A549 (cell line): ENCODE measurements at regions not wholly inside any gene's neighbourhood (a gene's known extent, or its start where the extent isn't known, plus 50 kb on each side); places are given as distances from the start of the nearest gene placed in this dataset.

Experiments used
- ATAC-seq, 2 experiments: fragments of 200-7000 bp in 1 of 2; fragments of >200 bp in 1 of 2; cut with Nextera tagmentation in 1 of 2; cut with Tn5 transposase in 1 of 2; 3 replicates each; pipeline versions ENCODE4 v1.8.0 to v1.9.1; 2018 to 2020; ENCODE audit warnings: mild to moderate bottlenecking in 1 of 2, moderate library complexity in 1 of 2
- CTCF ChIA-PET: fragments of 300-600 bp; sonication (Branson Sonifier 250); formaldehyde crosslinking; extraction: SDS; loops from one replicate; lab custom pipeline; 2021; ENCODE audit warnings: antibody characterized with exemption, inconsistent platforms; lab: Yijun Ruan, JAX
- POLR2A ChIA-PET: fragments of 350-600 bp; formaldehyde crosslinking; extraction: SDS; loops from one replicate; lab custom pipeline; 2021; ENCODE audit warnings: antibody characterized with exemption, inconsistent platforms; lab: Yijun Ruan, JAX
- DNase-seq, 2 experiments: peaks; one replicate each; pipeline versions ENCODE4 v3.0.0 to v3.0.0-alpha.2; 2011 to 2016; ENCODE audit warnings: low read depth in 1 of 2, low spot score in 1 of 2
- FAIRE-seq: peaks from 2 replicates; lab custom pipeline; 2011; peaks lifted over from hg19 to GRCh38; lab: Jason Lieb, UNC
- H3K27ac ChIP-seq, 2 experiments: fragments of >200 bp; sonication (Bioruptor Twin); formaldehyde crosslinking; 3 replicates each; pipeline ENCODE4 v1.5.1; 2016 to 2017
- H3K4me1 ChIP-seq: fragments of >200 bp; sonication (Bioruptor Twin); formaldehyde crosslinking; 3 replicates; pipeline ENCODE4 v1.6.1; 2016
- H3K4me2 ChIP-seq: fragments of >200 bp; sonication (Bioruptor Twin); formaldehyde crosslinking; 3 replicates; pipeline ENCODE4 v1.6.1; 2016
- H3K4me3 ChIP-seq: fragments of >200 bp; sonication (Bioruptor Twin); formaldehyde crosslinking; 3 replicates; pipeline ENCODE4 v1.5.1; 2016
- H3K9me3 ChIP-seq: fragments of >200 bp; sonication (Bioruptor Twin); formaldehyde crosslinking; 3 replicates; pipeline ENCODE4 v1.6.1; 2016
- CEBPB ChIP-seq, 2 experiments: fragments of >200 bp in 1 of 2; sonication (Bioruptor Twin) in 1 of 2; formaldehyde crosslinking in 1 of 2; IDR thresholded peaks; 2 replicates each; pipeline ENCODE4 v1.6.1; 2012 to 2016
- EHF ChIP-seq: fragments of 250-450 bp; sonication (Bioruptor Pico); IDR thresholded peaks from 2 replicates; pipeline ENCODE4 v1.5.0; 2020; ENCODE audit warnings: mild to moderate bottlenecking
- FOSB ChIP-seq: fragments of 250-450 bp; sonication (Bioruptor Pico); IDR thresholded peaks from 2 replicates; pipeline ENCODE4 v1.5.0; 2020; ENCODE audit warnings: mild to moderate bottlenecking, moderate library complexity
- FOXS1 ChIP-seq: fragments of 250-450 bp; sonication (Bioruptor Pico); IDR thresholded peaks from 2 replicates; pipeline ENCODE4 v1.5.0; 2020; ENCODE audit warnings: mild to moderate bottlenecking, moderate library complexity
- NFE2L2 ChIP-seq: fragments of 150-350 bp; conservative IDR thresholded peaks from 2 replicates; pipeline ENCODE4 v1.6.1; 2014; ENCODE audit warnings: low read length
- NPAS2 ChIP-seq: fragments of 250-450 bp; sonication (Bioruptor Pico); IDR thresholded peaks from 2 replicates; pipeline ENCODE4 v1.8.0; 2022; ENCODE audit warnings: mild to moderate bottlenecking, moderate library complexity, borderline replicate concordance
- NR3C1 ChIP-seq: fragments of >200 bp; sonication (Bioruptor Twin); formaldehyde crosslinking; IDR thresholded peaks from 3 replicates; pipeline ENCODE4 v1.6.1; 2017
- POLR2AphosphoS2 ChIP-seq: conservative IDR thresholded peaks from 2 replicates; pipeline ENCODE4 v1.6.1; 2012; ENCODE audit warnings: low read length, improper control_type of control experiment, inconsistent platforms
- RAD21 ChIP-seq, 2 experiments: fragments of >200 bp in 1 of 2; sonication (Bioruptor Twin) in 1 of 2; formaldehyde crosslinking in 1 of 2; IDR thresholded peaks in 1 of 2; conservative IDR thresholded peaks in 1 of 2; 2 replicates in 1 of 2; 3 replicates in 1 of 2; pipeline ENCODE4 v1.6.1; 2012 to 2018; ENCODE audit warnings: inconsistent platforms in 1 of 2
- RNF2 ChIP-seq: fragments of 200-600 bp; sonication (generic); IDR thresholded peaks from 2 replicates; pipeline ENCODE4 v1.6.1; 2016; ENCODE audit warnings: low read depth, mild to moderate bottlenecking, antibody characterized with exemption, moderate library complexity, borderline replicate concordance
- SMC3 ChIP-seq: fragments of >200 bp; sonication (Bioruptor Twin); formaldehyde crosslinking; IDR thresholded peaks from 3 replicates; pipeline ENCODE4 v1.6.1; 2018; ENCODE audit warnings: inconsistent platforms
- ZSCAN20 ChIP-seq: fragments of 250-450 bp; sonication (Bioruptor Pico); IDR thresholded peaks from 2 replicates; pipeline ENCODE4 v1.8.0; 2022; ENCODE audit warnings: mild to moderate bottlenecking, moderate library complexity
- WGBS: methylation state at CpG from one replicate; pipeline ENCODE4 v1.1.6; 2017; ENCODE audit errors: missing lambda C conversion rate; 5-methylcytosine and 5-hydroxymethylcytosine counted together
- TF ChIP-seq, protein P1 (sequence below): fragments of 250-450 bp; sonication (Bioruptor Pico); IDR thresholded peaks from 2 replicates; pipeline ENCODE4 v1.5.0; 2020; ENCODE audit warnings: low read depth, mild to moderate bottlenecking, moderate library complexity
- TF ChIP-seq, protein P2 (sequence below): IDR thresholded peaks from 2 replicates; pipeline ENCODE4 v1.6.1; 2012
- TF ChIP-seq, protein P3 (sequence below): IDR thresholded peaks from 2 replicates; pipeline ENCODE4 v1.6.1; 2012; ENCODE audit warnings: low read depth, borderline replicate concordance
- TF ChIP-seq, protein P4 (sequence below): fragments of >200 bp; sonication (Bioruptor Twin); formaldehyde crosslinking; IDR thresholded peaks from 3 replicates; pipeline ENCODE4 v1.5.1; 2016
- TF ChIP-seq, protein P5 (sequence below): fragments of >200 bp; sonication (Bioruptor Twin); formaldehyde crosslinking; IDR thresholded peaks from 3 replicates; pipeline ENCODE4 v1.6.1; 2016

DNA sequence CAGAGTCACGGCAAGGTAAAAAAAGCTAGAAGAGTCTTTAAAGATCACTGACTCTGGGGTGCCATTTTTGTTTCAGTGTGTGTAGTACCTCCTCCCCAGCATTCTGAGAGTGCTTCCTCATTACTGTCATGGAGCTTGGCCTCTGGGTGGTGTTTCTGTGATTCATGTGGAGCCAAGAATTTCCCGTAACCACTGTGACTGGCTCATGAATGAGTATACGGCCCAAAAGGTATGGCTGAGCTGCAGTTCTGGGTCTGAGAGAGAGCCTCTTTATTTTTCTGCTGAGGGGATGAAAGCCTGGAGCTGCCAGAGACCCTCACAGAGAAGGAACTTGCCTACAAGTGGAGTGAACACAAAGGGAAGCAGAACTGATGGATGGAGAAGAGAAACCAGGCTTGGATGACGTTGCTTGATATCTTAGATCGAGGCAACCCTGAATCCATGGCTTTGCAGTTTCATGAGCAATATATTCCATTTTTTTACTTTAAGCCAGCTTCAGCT is 85.6 kb downstream of the PTTG1 start:
- Histone ChIP-seq H3K27ac (no peak overlapping the region), H3K4me2 (no peak overlapping the region), H3K4me1 (no peaks in the 10 kb centered on the region), H3K9me3 (no peaks in the 10 kb centered on the region), H3K4me3 (no peak overlapping the region)
- POLR2A ChIA-PET, result interaction anchor here (1.0 kb wide), 1 partner anchor 69 kb away, joined by 4 read pairs; no protein-coding TSS in a partner anchor
- CTCF ChIA-PET, result interaction anchor here (1.0 to 3.2 kb wide), 8 partner anchors 8 to 587 kb away, joined by 3 to 12 read pairs (median 3); no protein-coding TSS in a partner anchor
- ATAC-seq (peak in 1 of 2 experiments; percentile 17; a peak in 1 of 6 replicates), FAIRE-seq (no peak), DNase-seq (peak in 1 of 2 experiments; percentile 10)
- TF ChIP-seq NPAS2 (CRISPR knock-in tag) (no peak), FOSB (CRISPR knock-in tag) (no peak), ZSCAN20 (no peak), RNF2 (no peak), FOXS1 (CRISPR knock-in tag) (no peak), POLR2AphosphoS2 (no peak), SMC3 (no peak), NFE2L2 (no peak)
- TF ChIP-seq, protein P1, sequence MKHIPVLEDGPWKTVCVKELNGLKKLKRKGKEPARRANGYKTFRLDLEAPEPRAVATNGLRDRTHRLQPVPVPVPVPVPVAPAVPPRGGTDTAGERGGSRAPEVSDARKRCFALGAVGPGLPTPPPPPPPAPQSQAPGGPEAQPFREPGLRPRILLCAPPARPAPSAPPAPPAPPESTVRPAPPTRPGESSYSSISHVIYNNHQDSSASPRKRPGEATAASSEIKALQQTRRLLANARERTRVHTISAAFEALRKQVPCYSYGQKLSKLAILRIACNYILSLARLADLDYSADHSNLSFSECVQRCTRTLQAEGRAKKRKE (CRISPR knock-in tag), result no peak
- TF ChIP-seq, protein P2, sequence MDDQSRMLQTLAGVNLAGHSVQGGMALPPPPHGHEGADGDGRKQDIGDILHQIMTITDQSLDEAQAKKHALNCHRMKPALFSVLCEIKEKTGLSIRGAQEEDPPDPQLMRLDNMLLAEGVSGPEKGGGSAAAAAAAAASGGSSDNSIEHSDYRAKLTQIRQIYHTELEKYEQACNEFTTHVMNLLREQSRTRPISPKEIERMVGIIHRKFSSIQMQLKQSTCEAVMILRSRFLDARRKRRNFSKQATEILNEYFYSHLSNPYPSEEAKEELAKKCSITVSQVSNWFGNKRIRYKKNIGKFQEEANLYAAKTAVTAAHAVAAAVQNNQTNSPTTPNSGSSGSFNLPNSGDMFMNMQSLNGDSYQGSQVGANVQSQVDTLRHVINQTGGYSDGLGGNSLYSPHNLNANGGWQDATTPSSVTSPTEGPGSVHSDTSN, result no peak
- WGBS, result 21% methylated on average over 5 of the region's 5 CpGs

DNA sequence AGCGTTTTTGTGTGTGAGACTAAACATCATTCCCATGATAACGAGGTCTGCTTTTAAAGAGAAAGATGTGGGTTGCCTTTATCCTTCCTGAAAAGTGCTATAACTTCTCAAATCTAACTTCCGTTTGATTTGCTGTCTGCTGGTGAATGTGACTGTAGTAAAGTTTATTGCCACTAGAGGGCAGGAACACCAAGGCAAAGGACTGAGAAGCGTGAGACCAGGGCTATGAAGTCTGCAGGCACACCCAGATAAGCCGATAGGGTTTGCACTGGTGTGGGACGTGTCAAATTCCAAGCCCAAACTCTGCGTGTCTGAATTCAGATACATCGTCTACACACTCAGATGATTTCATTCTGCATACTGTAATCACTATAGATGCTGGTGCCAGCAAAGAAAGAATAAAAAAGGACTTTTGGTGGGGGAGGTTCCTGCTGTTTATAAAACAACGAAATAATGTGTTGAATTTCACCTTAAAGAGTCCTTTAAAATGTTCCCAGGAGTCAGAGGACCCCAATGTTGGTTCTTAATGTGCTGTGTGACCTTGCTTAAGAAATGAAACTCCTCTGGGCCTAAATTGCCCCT is 87.2 kb downstream of the PTTG1 start:
- ChIA-PET POLR2A (no interaction called here), CTCF (interaction anchor here (0.7 to 3.2 kb wide), 10 partner anchors 8 to 279 kb away, joined by 3 to 12 read pairs (median 4); no protein-coding TSS in a partner anchor)
- WGBS, result 6% methylated on average over 9 of the region's 9 CpGs
- Histone ChIP-seq H3K4me3 (no peak overlapping the region), H3K27ac (no peak overlapping the region), H3K4me2 (no peak overlapping the region; the same call in 2 of the 3 replicates), H3K4me1 (no peaks in the 10 kb centered on the region), H3K9me3 (no peaks in the 10 kb centered on the region)
- TF ChIP-seq RAD21 (conservative IDR thresholded peaks at IDR 0.05 in 1 of 2, IDR thresholded peaks at IDR 0.05 in 1 of 2), result peak; percentile 88 to 95
- TF ChIP-seq, protein P3, sequence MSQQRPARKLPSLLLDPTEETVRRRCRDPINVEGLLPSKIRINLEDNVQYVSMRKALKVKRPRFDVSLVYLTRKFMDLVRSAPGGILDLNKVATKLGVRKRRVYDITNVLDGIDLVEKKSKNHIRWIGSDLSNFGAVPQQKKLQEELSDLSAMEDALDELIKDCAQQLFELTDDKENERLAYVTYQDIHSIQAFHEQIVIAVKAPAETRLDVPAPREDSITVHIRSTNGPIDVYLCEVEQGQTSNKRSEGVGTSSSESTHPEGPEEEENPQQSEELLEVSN, result no peak
- TF ChIP-seq, protein P4, sequence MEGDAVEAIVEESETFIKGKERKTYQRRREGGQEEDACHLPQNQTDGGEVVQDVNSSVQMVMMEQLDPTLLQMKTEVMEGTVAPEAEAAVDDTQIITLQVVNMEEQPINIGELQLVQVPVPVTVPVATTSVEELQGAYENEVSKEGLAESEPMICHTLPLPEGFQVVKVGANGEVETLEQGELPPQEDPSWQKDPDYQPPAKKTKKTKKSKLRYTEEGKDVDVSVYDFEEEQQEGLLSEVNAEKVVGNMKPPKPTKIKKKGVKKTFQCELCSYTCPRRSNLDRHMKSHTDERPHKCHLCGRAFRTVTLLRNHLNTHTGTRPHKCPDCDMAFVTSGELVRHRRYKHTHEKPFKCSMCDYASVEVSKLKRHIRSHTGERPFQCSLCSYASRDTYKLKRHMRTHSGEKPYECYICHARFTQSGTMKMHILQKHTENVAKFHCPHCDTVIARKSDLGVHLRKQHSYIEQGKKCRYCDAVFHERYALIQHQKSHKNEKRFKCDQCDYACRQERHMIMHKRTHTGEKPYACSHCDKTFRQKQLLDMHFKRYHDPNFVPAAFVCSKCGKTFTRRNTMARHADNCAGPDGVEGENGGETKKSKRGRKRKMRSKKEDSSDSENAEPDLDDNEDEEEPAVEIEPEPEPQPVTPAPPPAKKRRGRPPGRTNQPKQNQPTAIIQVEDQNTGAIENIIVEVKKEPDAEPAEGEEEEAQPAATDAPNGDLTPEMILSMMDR, result peak; percentile 85
- peak; percentile 72 for TF ChIP-seq SMC3
- FAIRE-seq (no peak), DNase-seq (peak; percentile 78 to 79), ATAC-seq (peak; percentile 84 to 94)

DNA sequence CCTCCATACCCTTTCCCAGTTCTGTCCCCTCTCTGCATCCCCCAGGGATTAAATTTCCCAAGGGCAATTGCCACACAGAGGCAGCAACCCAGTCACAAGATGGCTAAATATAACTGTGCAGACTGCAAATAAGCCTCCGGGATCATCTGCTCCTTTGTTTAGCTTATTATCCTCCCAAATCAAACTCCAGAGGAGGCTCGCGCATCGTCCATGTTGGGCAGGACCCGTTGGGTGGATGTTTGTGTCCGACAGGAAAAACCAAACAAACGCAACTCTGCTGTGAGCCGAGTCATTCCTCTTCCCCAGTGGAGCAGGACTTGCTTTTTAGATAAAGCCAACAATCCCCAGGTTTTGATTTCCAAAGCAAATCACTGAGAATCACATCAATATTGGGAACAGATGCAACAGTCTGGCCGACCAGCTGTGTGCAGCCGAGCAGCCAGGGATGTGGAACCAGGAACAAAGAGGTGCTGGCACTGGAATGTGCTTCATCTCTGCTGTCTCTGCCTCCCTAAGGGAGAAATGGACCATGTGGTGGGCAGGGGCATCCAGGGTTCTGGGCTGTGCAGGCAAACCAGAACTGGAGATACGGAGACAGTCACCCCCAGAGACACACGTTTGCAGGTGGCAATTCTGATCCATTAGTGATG is 89.8 kb downstream of the PTTG1 start:
- no peak for DNase-seq
- ATAC-seq, result no peak
- 23% methylated on average over 11 of the region's 12 CpGs for WGBS
- no peak overlapping the region for H3K27ac ChIP-seq
- TF ChIP-seq, protein P5, sequence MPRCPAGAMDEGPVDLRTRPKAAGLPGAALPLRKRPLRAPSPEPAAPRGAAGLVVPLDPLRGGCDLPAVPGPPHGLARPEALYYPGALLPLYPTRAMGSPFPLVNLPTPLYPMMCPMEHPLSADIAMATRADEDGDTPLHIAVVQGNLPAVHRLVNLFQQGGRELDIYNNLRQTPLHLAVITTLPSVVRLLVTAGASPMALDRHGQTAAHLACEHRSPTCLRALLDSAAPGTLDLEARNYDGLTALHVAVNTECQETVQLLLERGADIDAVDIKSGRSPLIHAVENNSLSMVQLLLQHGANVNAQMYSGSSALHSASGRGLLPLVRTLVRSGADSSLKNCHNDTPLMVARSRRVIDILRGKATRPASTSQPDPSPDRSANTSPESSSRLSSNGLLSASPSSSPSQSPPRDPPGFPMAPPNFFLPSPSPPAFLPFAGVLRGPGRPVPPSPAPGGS, result no peak
- TF ChIP-seq NPAS2 (CRISPR knock-in tag) (no peak), FOXS1 (CRISPR knock-in tag) (no peak), EHF (CRISPR knock-in tag) (no peak), CEBPB (IDR thresholded peaks at IDR 0.05) (no peak), NR3C1 (no peak), ZSCAN20 (no peak)
- TF ChIP-seq, all 56 proteins: peak for 0
- H3K4me3 ChIP-seq, result no peak overlapping the region
- POLR2A ChIA-PET, result no interaction called here
- no peaks in the 10 kb centered on the region for H3K4me1 ChIP-seq
- FAIRE-seq, result no peak
- H3K4me2 ChIP-seq, result no peak overlapping the region
- CTCF ChIA-PET, result interaction anchor here (1.6 kb wide), 1 partner anchor 72 kb away, joined by 5 read pairs; no protein-coding TSS in a partner anchor
- no peaks in the 10 kb centered on the region for H3K9me3 ChIP-seq
